ENCODE measurements at regions not wholly inside any gene's neighbourhood (a gene's known extent, or its start where the extent isn't known, plus 50 kb on each side); places are given as distances from the start of the nearest gene placed in this dataset.

- no peak for DNase-seq (ENCODE audit: insufficient read length, low spot score)
- TF ChIP-seq POLR2A (IDR thresholded peaks at IDR 0.05; ENCODE audit: low read depth, low read length) = no peak
Measured at GRCh38 chrX:38856670-38857265, 55.5 kb downstream of the MID1IP1 start.

GRCh38 chrX:38857736-38858523 lies 56.7 kb downstream of the MID1IP1 start:
- no peak for DNase-seq (ENCODE audit: insufficient read length, low spot score)
- no peak for FAIRE-seq
- no peak for TF ChIP-seq POLR2A (IDR thresholded peaks at IDR 0.05; ENCODE audit: low read depth, low read length)

More at GRCh38 chrX:38856670-38857265, 55.5 kb downstream of the MID1IP1 start:
- FAIRE-seq = no peak

- DNase-seq (ENCODE audit: insufficient read length, low spot score) = no peak
- no peak for FAIRE-seq
- TF ChIP-seq POLR2A (IDR thresholded peaks at IDR 0.05; ENCODE audit: low read depth, low read length) = no peak
Measured at GRCh38 chrX:38859602-38860001, 58.3 kb downstream of the MID1IP1 start.

DNA sequence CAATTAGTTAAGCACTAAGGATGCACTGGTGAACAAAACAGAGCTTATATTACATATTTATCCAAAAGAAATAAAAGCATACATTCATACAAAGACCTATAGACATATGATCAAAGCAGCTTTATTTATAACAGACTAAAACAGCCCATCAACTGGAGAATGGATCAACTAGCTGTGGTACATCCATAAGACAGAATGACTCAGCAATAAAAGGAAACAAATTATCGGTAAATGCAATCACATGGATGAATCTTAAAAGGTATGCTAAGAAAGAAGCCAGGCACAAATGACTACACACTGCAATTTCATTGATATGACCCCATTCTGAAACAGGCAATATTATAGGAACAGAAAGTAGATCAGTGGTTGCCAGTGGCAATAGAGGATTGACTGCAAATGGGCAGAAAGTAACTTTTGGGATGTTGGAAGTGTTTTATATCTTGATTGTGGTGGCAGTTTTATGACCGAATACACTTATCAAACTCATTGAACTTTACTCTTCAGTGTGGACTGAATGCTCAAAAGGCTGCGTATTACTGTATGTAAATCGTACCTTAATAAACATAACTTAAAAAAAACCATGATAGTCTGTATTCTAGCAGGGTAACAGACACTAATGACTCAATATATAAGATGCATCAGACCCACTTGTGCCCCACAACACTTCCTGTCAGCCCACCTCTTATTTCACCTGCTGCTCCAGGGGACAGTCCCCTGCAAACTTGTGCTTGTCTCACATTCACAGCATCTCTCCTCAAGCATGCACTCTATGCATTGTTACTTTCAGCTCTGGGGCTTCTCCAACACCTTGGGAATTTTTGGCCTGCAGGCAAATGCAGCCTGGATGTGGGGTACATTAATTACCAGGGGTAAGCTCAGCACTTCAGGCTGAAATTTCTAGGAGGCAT lies 59.1 kb downstream of the MID1IP1 start:
- no peak for DNase-seq (ENCODE audit: insufficient read length, low spot score)
- FAIRE-seq = no peak
- TF ChIP-seq POLR2A (IDR thresholded peaks at IDR 0.05; ENCODE audit: low read depth, low read length) = no peak

DNA sequence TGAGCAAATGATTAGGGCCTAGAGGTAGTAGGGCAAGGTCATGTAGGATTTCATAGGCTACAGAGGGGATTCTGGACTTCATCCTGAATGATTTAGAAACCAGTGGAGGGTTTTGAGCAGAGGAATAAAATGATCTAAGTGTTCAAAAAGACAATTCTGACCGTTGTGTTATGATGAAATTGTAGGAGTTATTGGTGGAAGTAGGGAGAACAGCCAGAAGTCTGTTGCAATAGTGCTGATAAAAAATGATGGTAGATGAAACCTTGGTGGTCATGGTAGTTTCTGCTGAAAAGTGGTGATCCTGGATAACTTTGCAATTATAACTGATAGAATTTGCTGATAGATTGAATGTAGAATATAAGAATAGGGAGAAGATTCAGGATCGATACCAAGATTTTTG lies 60.2 kb downstream of the MID1IP1 start:
- DNase-seq (ENCODE audit: insufficient read length, low spot score) (no peak), FAIRE-seq (no peak)
- no peak for TF ChIP-seq POLR2A (IDR thresholded peaks at IDR 0.05; ENCODE audit: low read depth, low read length)

GRCh38 chrX:38862100-38862499 lies 60.8 kb downstream of the MID1IP1 start:
- TF ChIP-seq POLR2A (IDR thresholded peaks at IDR 0.05; ENCODE audit: low read depth, low read length) = no peak
- DNase-seq (ENCODE audit: insufficient read length, low spot score) = no peak
- FAIRE-seq = no peak

DNA sequence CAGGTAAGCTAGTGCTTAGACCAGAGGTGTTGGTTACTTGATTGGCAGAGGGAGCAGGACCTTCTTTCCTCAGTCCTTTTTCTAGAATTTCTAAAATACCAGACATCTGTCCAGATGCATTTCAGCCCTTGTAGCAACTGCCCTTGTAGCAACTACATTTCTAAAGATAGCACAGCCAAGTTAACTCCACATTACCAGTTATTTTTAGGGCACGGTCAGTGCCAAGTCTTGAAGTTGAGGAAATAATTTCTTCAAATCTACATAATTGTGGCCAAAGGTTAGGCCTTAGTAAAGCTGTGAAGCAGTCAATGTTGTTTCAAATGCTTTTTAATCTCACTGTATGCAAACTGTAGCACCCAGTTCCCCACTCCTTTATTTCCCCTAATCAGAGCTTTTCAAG lies 62.9 kb downstream of the MID1IP1 start:
- TF ChIP-seq POLR2A (IDR thresholded peaks at IDR 0.05; ENCODE audit: low read depth, low read length) = no peak
- no peak for FAIRE-seq
- no peak for DNase-seq (ENCODE audit: insufficient read length, low spot score)

DNA sequence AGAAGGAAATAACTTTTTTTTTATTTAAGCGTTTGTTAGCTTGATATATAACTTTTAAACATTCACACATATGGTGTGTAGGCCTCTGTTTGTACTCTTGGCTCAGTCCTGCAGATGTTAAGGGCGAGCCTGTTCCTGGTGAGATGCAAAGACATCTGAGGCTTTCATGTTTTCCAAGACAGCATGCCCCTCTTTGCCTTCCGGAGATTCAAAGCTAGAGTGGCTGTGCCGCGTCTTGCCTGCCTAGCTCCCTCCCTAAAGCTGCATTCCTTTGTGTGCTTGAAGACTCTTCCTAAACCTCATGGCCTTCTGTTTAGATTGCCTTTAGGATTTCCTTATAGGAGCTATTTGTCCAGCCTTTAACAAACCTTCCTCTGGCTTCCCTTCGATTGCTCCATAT lies 67.1 kb downstream of the MID1IP1 start:
- FAIRE-seq = no peak
- TF ChIP-seq POLR2A (IDR thresholded peaks at IDR 0.05; ENCODE audit: low read depth, low read length) = no peak

DNA sequence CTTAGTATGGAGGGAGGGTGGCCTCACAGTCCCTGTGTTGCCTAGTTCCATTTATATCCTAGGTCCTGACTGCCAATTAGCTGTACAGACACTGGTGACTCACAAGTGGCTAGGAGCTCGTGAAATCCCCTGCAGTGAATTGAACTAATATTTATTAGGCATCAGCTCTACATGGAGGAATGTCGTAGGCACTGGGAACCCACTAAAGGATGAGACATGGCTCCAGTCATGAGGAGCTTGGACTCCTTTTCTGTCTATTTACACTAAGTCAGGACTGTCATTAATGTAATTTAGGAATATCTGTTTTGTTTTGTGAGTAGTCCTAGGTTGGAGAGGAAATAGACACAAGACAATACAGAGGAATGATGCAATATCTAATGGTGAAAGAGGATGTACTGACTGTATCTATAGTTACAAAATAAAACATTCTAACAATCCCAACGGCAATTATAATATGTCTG lies 67.7 kb downstream of the MID1IP1 start:
- DNase-seq (ENCODE audit: insufficient read length, low spot score) = no peak

More for the DNA sequence above, 67.1 kb downstream of the MID1IP1 start:
- DNase-seq (ENCODE audit: insufficient read length, low spot score) = no peak

GRCh38 chrX:38870361-38870895 lies 69.2 kb downstream of the MID1IP1 start:
- DNase-seq (ENCODE audit: insufficient read length, low spot score) = no peak
- no peak for FAIRE-seq
- no peak for TF ChIP-seq POLR2A (IDR thresholded peaks at IDR 0.05; ENCODE audit: low read depth, low read length)

More for the DNA sequence above, 67.7 kb downstream of the MID1IP1 start:
- FAIRE-seq = no peak
- no peak for TF ChIP-seq POLR2A (IDR thresholded peaks at IDR 0.05; ENCODE audit: low read depth, low read length)

GRCh38 chrX:38871129-38872029 lies 70.1 kb downstream of the MID1IP1 start:
- no peak for TF ChIP-seq POLR2A (IDR thresholded peaks at IDR 0.05; ENCODE audit: low read depth, low read length)
- FAIRE-seq (no peak), DNase-seq (ENCODE audit: insufficient read length, low spot score) (no peak)

- no peak for TF ChIP-seq POLR2A (IDR thresholded peaks at IDR 0.05; ENCODE audit: low read depth, low read length)
- no peak for DNase-seq (ENCODE audit: insufficient read length, low spot score)
- no peak for FAIRE-seq
Measured at GRCh38 chrX:38877366-38877765, 76.1 kb downstream of the MID1IP1 start.
